G401.6 (cell line): ENCODE measurements at regions not wholly inside any gene's neighbourhood (a gene's known extent, or its start where the extent isn't known, plus 50 kb on each side); places are given as distances from the start of the nearest gene placed in this dataset.
"Not testable (repeated sequence)": the region's sequence is repeated elsewhere in the genome, so short reads cannot be mapped to it uniquely, and the experiment has no call there.

Experiments used
- FAIRE-seq: peaks from 2 replicates; lab custom pipeline; 2012; peaks lifted over from hg19 to GRCh38; lab: Jason Lieb, UNC

GRCh38 chr1:190837200-190837599, 359.5 kb upstream of the BRINP3 start:
- not testable (repeated sequence) for FAIRE-seq

GRCh38 chr1:190837888-190838287, 360.2 kb upstream of the BRINP3 start:
- FAIRE-seq = no peak

GRCh38 chr1:190847166-190847565, 369.5 kb upstream of the BRINP3 start:
- no peak for FAIRE-seq

GRCh38 chr1:190849346-190849745, 371.7 kb upstream of the BRINP3 start:
- FAIRE-seq = no peak

GRCh38 chr1:190852611-190853010, 374.9 kb upstream of the BRINP3 start:
- FAIRE-seq = no peak

- no peak for FAIRE-seq
Measured at GRCh38 chr1:190858140-190858539, 380.5 kb upstream of the BRINP3 start.

- FAIRE-seq = no peak
Measured at GRCh38 chr1:190864013-190864641, 386.5 kb upstream of the BRINP3 start.

GRCh38 chr1:190880352-190880751, 402.7 kb upstream of the BRINP3 start:
- FAIRE-seq = peak; percentile 19

- FAIRE-seq = no peak
Measured at GRCh38 chr1:190881064-190881463, 403.4 kb upstream of the BRINP3 start.

- FAIRE-seq = no peak
Measured at GRCh38 chr1:190897233-190897632, 419.6 kb upstream of the BRINP3 start.

GRCh38 chr1:190904091-190904695, 426.5 kb upstream of the BRINP3 start:
- FAIRE-seq = no peak

- no peak for FAIRE-seq
Measured at GRCh38 chr1:190906206-190906725, 428.6 kb upstream of the BRINP3 start.

- no peak for FAIRE-seq
Measured at GRCh38 chr1:190908246-190908645, 430.6 kb upstream of the BRINP3 start.

- no peak for FAIRE-seq
Measured at GRCh38 chr1:190908691-190909090, 431.0 kb upstream of the BRINP3 start.

GRCh38 chr1:190935925-190936324, 458.3 kb upstream of the BRINP3 start:
- no peak for FAIRE-seq

- no peak for FAIRE-seq
Measured at GRCh38 chr1:190936337-190936736, 458.7 kb upstream of the BRINP3 start.

GRCh38 chr1:190940951-190941350, 463.3 kb upstream of the BRINP3 start:
- no peak for FAIRE-seq

GRCh38 chr1:190942475-190942874, 464.8 kb upstream of the BRINP3 start:
- FAIRE-seq = no peak

- not testable (repeated sequence) for FAIRE-seq
Measured at GRCh38 chr1:190943722-190944121, 466.1 kb upstream of the BRINP3 start.

- FAIRE-seq = no peak
Measured at GRCh38 chr1:190949939-190950338, 472.3 kb upstream of the BRINP3 start.

GRCh38 chr1:190957565-190957964, 479.9 kb upstream of the BRINP3 start:
- FAIRE-seq = no peak

- FAIRE-seq = no peak
Measured at GRCh38 chr1:190963321-190963720, 485.7 kb upstream of the BRINP3 start.

GRCh38 chr1:190975827-190976226, 498.2 kb upstream of the BRINP3 start:
- no peak for FAIRE-seq

GRCh38 chr1:191002768-191003167, 525.1 kb upstream of the BRINP3 start:
- FAIRE-seq = no peak
